ENCODE measurements at regions not wholly inside any gene's neighbourhood (a gene's known extent, or its start where the extent isn't known, plus 50 kb on each side); places are given as distances from the start of the nearest gene placed in this dataset.
"Not testable (repeated sequence)": the region's sequence is repeated elsewhere in the genome, so short reads cannot be mapped to it uniquely, and the experiment has no call there.

- DNase-seq, result no peak
Measured at GRCh38 chr1:71345491-71345890, 264.7 kb upstream of the ZRANB2 start.

GRCh38 chr1:71343686-71344416 is 263.0 kb upstream of the ZRANB2 start:
- no peak for DNase-seq

- no peak for DNase-seq
Measured at GRCh38 chr1:71339238-71339637, 258.4 kb upstream of the ZRANB2 start.

GRCh38 chr1:71330991-71331390 is 250.2 kb upstream of the ZRANB2 start:
- no peak for DNase-seq

- DNase-seq, result no peak
Measured at GRCh38 chr1:71324671-71325267, 243.9 kb upstream of the ZRANB2 start.

GRCh38 chr1:71312545-71312944 is 231.7 kb upstream of the ZRANB2 start:
- DNase-seq, result no peak

GRCh38 chr1:71311376-71311775 is 230.5 kb upstream of the ZRANB2 start:
- no peak for DNase-seq

GRCh38 chr1:71307451-71307850 is 226.6 kb upstream of the ZRANB2 start:
- no peak for DNase-seq

GRCh38 chr1:71304125-71304524 is 223.3 kb upstream of the ZRANB2 start:
- no peak for DNase-seq

GRCh38 chr1:71303617-71304041 is 222.8 kb upstream of the ZRANB2 start:
- no peak for DNase-seq

- DNase-seq, result no peak
Measured at GRCh38 chr1:71298633-71299032, 217.8 kb upstream of the ZRANB2 start.

- no peak for DNase-seq
Measured at GRCh38 chr1:71296551-71297134, 215.8 kb upstream of the ZRANB2 start.

- DNase-seq, result no peak
Measured at GRCh38 chr1:71295350-71295749, 214.5 kb upstream of the ZRANB2 start.

- DNase-seq, result no peak
Measured at GRCh38 chr1:71294178-71294577, 213.3 kb upstream of the ZRANB2 start.

- DNase-seq, result no peak
Measured at GRCh38 chr1:71292203-71292602, 211.4 kb upstream of the ZRANB2 start.

GRCh38 chr1:71290506-71291237 is 209.8 kb upstream of the ZRANB2 start:
- not testable (repeated sequence) for DNase-seq

- DNase-seq, result no peak
Measured at GRCh38 chr1:71285529-71285928, 204.7 kb upstream of the ZRANB2 start.

GRCh38 chr1:71276466-71276865 is 195.6 kb upstream of the ZRANB2 start:
- no peak for DNase-seq

- no peak for DNase-seq
Measured at GRCh38 chr1:71273334-71273733, 192.5 kb upstream of the ZRANB2 start.

GRCh38 chr1:71270394-71270915 is 189.6 kb upstream of the ZRANB2 start:
- no peak for DNase-seq

GRCh38 chr1:71269818-71270217 is 189.0 kb upstream of the ZRANB2 start:
- peak; percentile 55 for DNase-seq

- no peak for DNase-seq
Measured at GRCh38 chr1:71269179-71269578, 188.3 kb upstream of the ZRANB2 start.

- DNase-seq, result no peak
Measured at GRCh38 chr1:71267220-71267619, 186.4 kb upstream of the ZRANB2 start.
